ENCODE measurements at regions not wholly inside any gene's neighbourhood (a gene's known extent, or its start where the extent isn't known, plus 50 kb on each side); places are given as distances from the start of the nearest gene placed in this dataset.

GRCh38 chr4:138670681-138671080 lies 344.9 kb upstream of the NOCT start:
- TF ChIP-seq CTCF (IDR thresholded peaks at IDR 0.05) (no peak), POLR2A (IDR thresholded peaks at IDR 0.05) (no peak), EP300 (IDR thresholded peaks at IDR 0.05) (no peak)
